B cell (primary cell): ENCODE measurements at regions not wholly inside any gene's neighbourhood (a gene's known extent, or its start where the extent isn't known, plus 50 kb on each side); places are given as distances from the start of the nearest gene placed in this dataset.
A peak's percentile ranks its signal among the peaks of the same experiment; 100 is the strongest.

ENCODE experiments used
- ATAC-seq: fragments of 200-7000 bp; cut with Tn5 transposase; one replicate; pipeline ENCODE4 v1.10.0; 2021; ENCODE audit warnings: low read depth, mild to moderate bottlenecking, moderate number of reproducible peaks, moderate library complexity
- CTCF ChIA-PET: fragments of 350-600 bp; sonication (Branson Sonifier 250); formaldehyde crosslinking; loops from one replicate; lab custom pipeline; 2021; ENCODE audit warnings: antibody characterized with exemption, inconsistent platforms; lab: Charles Lee
- POLR2A ChIA-PET: fragments of 350-600 bp; sonication (Branson Sonifier 250); formaldehyde crosslinking; loops from one replicate; lab custom pipeline; 2021; ENCODE audit warnings: antibody characterized with exemption; lab: Charles Lee
- DNase-seq: peaks from one replicate; pipeline ENCODE4 v3.0.0; 2013
- H2AFZ ChIP-seq: 2 replicates; pipeline ENCODE4 v1.6.1; 2012; ENCODE audit warnings: mild to moderate bottlenecking, low read depth, low read length; ENCODE audit not compliant: insufficient read depth, poor library complexity, severe bottlenecking
- H3K27ac ChIP-seq, 2 donors: 1 replicate in 1 of 2; 2 replicates in 1 of 2; pipeline ENCODE4 v1.5.1; 2012 to 2013; ENCODE audit warnings: low read length in 2 of 2, mild to moderate bottlenecking in 2 of 2, moderate library complexity in 1 of 2
- H3K27me3 ChIP-seq, 4 experiments: fragments of 200-600 bp in 1 of 4; sonication (generic) in 1 of 4; replicated peaks in 1 of 4; 1 replicate in 2 of 4; 2 replicates in 2 of 4; pipeline versions ENCODE4 v1.6.1 to v1.7.0; 2013 to 2016; ENCODE audit warnings: low read length in 3 of 4, mild to moderate bottlenecking in 2 of 4, mixed read lengths in 1 of 4, moderate library complexity in 1 of 4; ENCODE audit not compliant: insufficient read depth in 4 of 4, control insufficient read depth in 3 of 4; ENCODE audit errors: control extremely low read depth in 1 of 4
- H3K36me3 ChIP-seq, 2 experiments: replicated peaks in 1 of 2; 1 replicate in 1 of 2; 2 replicates in 1 of 2; pipeline versions ENCODE4 v1.6.1 to v1.7.1; 2013; ENCODE audit warnings: low read length in 1 of 2; ENCODE audit not compliant: insufficient read depth in 2 of 2, control insufficient read depth in 1 of 2; ENCODE audit errors: control extremely low read depth in 1 of 2, extremely low read depth in 1 of 2
- H3K4me1 ChIP-seq, 2 donors: fragments of 200-600 bp in 1 of 2; sonication (generic) in 1 of 2; 1 replicate in 1 of 2; 2 replicates in 1 of 2; pipeline versions ENCODE4 v1.5.1 to v1.6.1; 2013 to 2017; ENCODE audit warnings: low read length in 2 of 2; ENCODE audit not compliant: control insufficient read depth in 2 of 2, insufficient read depth in 2 of 2
- H3K4me2 ChIP-seq: replicated peaks from 2 replicates; pipeline ENCODE3; 2012; ENCODE audit warnings: mild to moderate bottlenecking, low read depth, low read length; ENCODE audit not compliant: poor library complexity, severe bottlenecking
- H3K4me3 ChIP-seq, 5 experiments: fragments of 200-600 bp in 1 of 5; sonication (generic) in 1 of 5; 1 replicate in 3 of 5; 2 replicates in 2 of 5; pipeline versions ENCODE4 v1.5.1 to v1.7.0; 2011 to 2016; ENCODE audit warnings: low read length in 4 of 5, mild to moderate bottlenecking in 4 of 5, low read depth in 2 of 5, control low read depth in 1 of 5, moderate library complexity in 1 of 5; ENCODE audit not compliant: insufficient read depth in 1 of 5; ENCODE audit errors: control extremely low read depth in 1 of 5, extremely low read depth in 1 of 5
- H3K79me2 ChIP-seq: fragments of 200-600 bp; sonication (generic); one replicate; pipeline ENCODE4 v1.6.0; 2016; ENCODE audit warnings: low read length; ENCODE audit not compliant: control insufficient read depth, insufficient read depth
- H3K9ac ChIP-seq: fragments of 200-600 bp; sonication (generic); 2 replicates; pipeline ENCODE4 v1.6.1; 2017; ENCODE audit warnings: mild to moderate bottlenecking, low read length, moderate library complexity
- H3K9me3 ChIP-seq, 3 donors: one replicate each; pipeline versions ENCODE4 v1.6.1 to v1.7.1; 2013; ENCODE audit warnings: low read length in 2 of 3; ENCODE audit not compliant: control insufficient read depth in 2 of 3, insufficient read depth in 1 of 3; ENCODE audit errors: control extremely low read depth in 1 of 3
- H4K20me1 ChIP-seq: 2 replicates; pipeline ENCODE4 v1.6.0; 2012; ENCODE audit warnings: mild to moderate bottlenecking, low read length; ENCODE audit not compliant: insufficient read depth, control insufficient read depth, poor library complexity, severe bottlenecking
- H3K27ac Mint-ChIP-seq: one replicate; pipeline ENCODE4 v1.8.0; 2021; ENCODE audit warnings: mixed read lengths
- H3K27me3 Mint-ChIP-seq: one replicate; pipeline ENCODE4 v1.8.0; 2021; ENCODE audit warnings: mixed read lengths
- H3K4me1 Mint-ChIP-seq: one replicate; pipeline ENCODE4 v1.8.0; 2021; ENCODE audit warnings: mixed read lengths
- H3K4me3 Mint-ChIP-seq: one replicate; pipeline ENCODE4 v1.8.0; 2021; ENCODE audit warnings: mixed read lengths
- H3K9me3 Mint-ChIP-seq: one replicate; pipeline ENCODE4 v1.8.0; 2022; ENCODE audit warnings: mixed read lengths; ENCODE audit not compliant: insufficient read depth
- EZH2 ChIP-seq: IDR thresholded peaks from 2 replicates; pipeline ENCODE4 v1.6.1; 2012; ENCODE audit warnings: borderline replicate concordance, low read depth, mild to moderate bottlenecking, moderate library complexity, low read length; ENCODE audit not compliant: insufficient read depth, poor library complexity, severe bottlenecking
- WGBS: methylation state at CpG from one replicate; pipeline ENCODE4 v1.1.5; 2013; ENCODE audit warnings: missing lambda C conversion rate; ENCODE audit not compliant: insufficient coverage; 5-methylcytosine and 5-hydroxymethylcytosine counted together
- intact Hi-C: fragments of 100-400 bp; cut with micrococcal nuclease; formaldehyde crosslinking; loops from one replicate; pipeline ENCODE4 v1.10.0; 2022
- TF ChIP-seq, protein P1 (sequence below): fragments of 200-600 bp; IDR thresholded peaks from one replicate; pipeline ENCODE4 v1.8.0; 2022; ENCODE audit warnings: antibody characterized with exemption, mild to moderate bottlenecking

DNA sequence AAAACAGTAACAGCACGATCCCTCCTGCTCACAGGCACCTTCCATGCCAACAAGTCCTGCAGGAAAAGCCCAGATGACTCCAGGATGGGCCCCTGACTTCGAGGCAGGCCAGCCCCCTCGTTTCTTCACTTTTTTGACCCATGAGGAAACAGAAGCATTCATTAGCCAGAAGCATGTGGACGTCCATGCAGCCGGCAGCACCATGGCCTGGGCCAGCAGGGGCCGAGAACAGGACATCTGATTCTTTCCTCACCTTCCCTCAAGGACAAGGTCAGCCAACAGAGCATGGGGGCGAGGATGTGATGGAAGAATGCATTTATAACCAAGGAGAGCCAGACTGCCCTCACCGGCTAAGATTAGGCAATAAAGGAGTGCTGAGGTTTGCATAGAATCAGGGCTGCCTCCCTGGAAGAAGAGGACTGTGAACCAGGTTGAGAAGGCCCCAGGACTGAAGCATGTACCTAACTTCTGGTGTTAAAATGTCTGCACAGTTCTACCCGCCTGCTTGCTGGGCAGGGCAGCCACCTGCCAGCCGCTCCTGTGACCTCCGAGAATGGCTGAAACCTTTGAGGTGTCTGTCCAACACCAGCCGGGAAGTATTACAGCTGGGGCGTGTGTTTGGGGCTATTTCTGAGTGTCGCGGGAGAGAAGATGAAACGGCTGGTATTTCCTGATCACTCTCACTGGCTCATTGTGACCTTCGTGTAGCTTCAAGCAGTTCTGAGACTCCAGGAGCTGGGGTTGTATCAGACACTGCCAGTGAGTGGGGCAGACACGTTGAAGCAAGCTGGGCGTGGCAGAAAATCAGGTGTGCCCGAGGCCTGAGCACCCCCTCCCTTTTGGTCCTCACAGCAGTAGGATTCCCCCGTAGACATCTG, 94.0 kb upstream of the TNRC6C start:
- TF ChIP-seq EZH2, result no peak
- TF ChIP-seq, protein P1, sequence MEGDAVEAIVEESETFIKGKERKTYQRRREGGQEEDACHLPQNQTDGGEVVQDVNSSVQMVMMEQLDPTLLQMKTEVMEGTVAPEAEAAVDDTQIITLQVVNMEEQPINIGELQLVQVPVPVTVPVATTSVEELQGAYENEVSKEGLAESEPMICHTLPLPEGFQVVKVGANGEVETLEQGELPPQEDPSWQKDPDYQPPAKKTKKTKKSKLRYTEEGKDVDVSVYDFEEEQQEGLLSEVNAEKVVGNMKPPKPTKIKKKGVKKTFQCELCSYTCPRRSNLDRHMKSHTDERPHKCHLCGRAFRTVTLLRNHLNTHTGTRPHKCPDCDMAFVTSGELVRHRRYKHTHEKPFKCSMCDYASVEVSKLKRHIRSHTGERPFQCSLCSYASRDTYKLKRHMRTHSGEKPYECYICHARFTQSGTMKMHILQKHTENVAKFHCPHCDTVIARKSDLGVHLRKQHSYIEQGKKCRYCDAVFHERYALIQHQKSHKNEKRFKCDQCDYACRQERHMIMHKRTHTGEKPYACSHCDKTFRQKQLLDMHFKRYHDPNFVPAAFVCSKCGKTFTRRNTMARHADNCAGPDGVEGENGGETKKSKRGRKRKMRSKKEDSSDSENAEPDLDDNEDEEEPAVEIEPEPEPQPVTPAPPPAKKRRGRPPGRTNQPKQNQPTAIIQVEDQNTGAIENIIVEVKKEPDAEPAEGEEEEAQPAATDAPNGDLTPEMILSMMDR, result no peak
- Histone ChIP-seq H4K20me1 (no peaks in the 10 kb centered on the region), H3K79me2 (no peaks in the 10 kb centered on the region), H3K36me3 (no peaks in the 10 kb centered on the region), H3K4me3 (no peak overlapping the region), H3K4me2 (peak overlapping the region; percentile 39), H3K27me3 (peaks cover 0 to 50% (median 25%) of the 10 kb centered on the region in 4 experiments), H3K27ac (no peak overlapping the region), H3K9me3 (peaks cover 0 to 3% (median 0%) of the 10 kb centered on the region in 3 donors), H3K4me1 (peaks cover 47 to 53% of the 10 kb centered on the region in 2 donors), H2AFZ (no peak overlapping the region), H3K9ac (no peak overlapping the region)
- 67% methylated on average over 15 of the region's 21 CpGs for WGBS
- ATAC-seq, result no peak
- CTCF ChIA-PET, result no interaction called here
- Mint-ChIP-seq H3K4me1 (peaks cover 49% of the 10 kb centered on the region), H3K4me3 (peak overlapping the region; percentile 16), H3K27me3 (peaks cover 48% of the 10 kb centered on the region), H3K27ac (peak overlapping the region; percentile 20), H3K9me3 (no peaks in the 10 kb centered on the region)
- POLR2A ChIA-PET, result interaction anchor here (1.0 kb wide), 1 partner anchor 94 kb away, joined by 3 read pairs; the partner anchor contains the start of gene TNRC6C
- DNase-seq, result no peak
- intact Hi-C loops, result loop anchor here (5.0 kb wide), 1 partner anchor 532 kb away; no protein-coding TSS in a partner anchor

DNA sequence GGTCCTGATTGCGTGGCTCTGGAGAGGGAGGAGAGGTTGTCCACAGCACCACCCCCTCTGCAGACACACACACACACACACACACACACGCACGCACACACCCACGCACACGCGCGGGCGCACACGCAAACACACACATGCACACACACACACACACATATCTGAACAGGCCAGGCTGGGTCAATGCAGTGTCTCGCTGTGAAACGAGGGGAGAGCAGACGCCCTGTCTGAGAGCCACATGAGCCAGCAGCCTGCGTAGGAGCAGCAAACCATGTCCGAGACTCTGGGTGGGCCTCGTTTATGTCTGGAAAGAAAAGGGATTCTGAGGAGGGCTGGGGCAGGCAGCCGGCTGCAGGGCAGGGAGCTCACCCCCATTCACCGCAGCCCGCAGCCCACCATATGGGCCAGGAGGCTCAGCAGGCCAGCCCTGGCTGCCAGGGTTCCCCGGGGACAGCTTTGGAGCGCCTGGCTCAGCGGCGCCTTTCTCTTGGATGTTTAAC, 93.3 kb upstream of the TNRC6C start:
- Mint-ChIP-seq H3K27me3 (peaks cover 41% of the 10 kb centered on the region), H3K27ac (no peak overlapping the region), H3K4me1 (peaks cover 54% of the 10 kb centered on the region), H3K9me3 (no peaks in the 10 kb centered on the region), H3K4me3 (no peak overlapping the region)
- peaks cover 0 to 44% (median 23%) of the 10 kb centered on the region in 4 experiments for H3K27me3 ChIP-seq
- POLR2A ChIA-PET, result no interaction called here
- intact Hi-C loops, result loop anchor here (5.0 kb wide), 1 partner anchor 533 kb away; no protein-coding TSS in a partner anchor
- H3K79me2 ChIP-seq, result no peaks in the 10 kb centered on the region
- DNase-seq, result no peak
- H4K20me1 ChIP-seq, result no peaks in the 10 kb centered on the region
- no peak overlapping the region for H3K4me2 ChIP-seq
- no peak overlapping the region for H3K4me3 ChIP-seq
- 92% methylated on average over 14 of the region's 22 CpGs for WGBS
- H3K27ac ChIP-seq, result no peak overlapping the region
- CTCF ChIA-PET, result no interaction called here
- H3K4me1 ChIP-seq, result peaks cover 52 to 59% of the 10 kb centered on the region in 2 donors
- H2AFZ ChIP-seq, result no peak overlapping the region
- no peak for ATAC-seq
- H3K36me3 ChIP-seq, result no peaks in the 10 kb centered on the region
- no peak for TF ChIP-seq EZH2
- TF ChIP-seq, protein P1, result no peak
- peaks cover 0 to 6% (median 0%) of the 10 kb centered on the region in 3 donors for H3K9me3 ChIP-seq
- H3K9ac ChIP-seq, result no peak overlapping the region
